ENCODE measurements at regions not wholly inside any gene's neighbourhood (a gene's known extent, or its start where the extent isn't known, plus 50 kb on each side); places are given as distances from the start of the nearest gene placed in this dataset.

- intact Hi-C loops (cut with DNase I): no loop called here
- Histone ChIP-seq H3K9me3 (no peaks in the 10 kb centered on the region), H3K9ac (ENCODE audit: low read depth in 2 of 2, low read length in 2 of 2) (no peak overlapping the region), H3K27me3 (no peaks in the 10 kb centered on the region), H3K4me1 (no peaks in the 10 kb centered on the region), H3K27ac (no peak overlapping the region), H3K4me3 (no peak overlapping the region), H3K36me3 (no peaks in the 10 kb centered on the region)
- no peak for TF ChIP-seq CTCF (IDR thresholded peaks at IDR 0.05)
- no peak for DNase-seq
Measured at GRCh38 chrX:28085653-28086052, 104.4 kb upstream of the DCAF8L1 start.

- no peak for TF ChIP-seq CTCF (IDR thresholded peaks at IDR 0.05)
Measured at GRCh38 chrX:28058901-28059300, 77.7 kb upstream of the DCAF8L1 start.

GRCh38 chrX:28042826-28043564 lies 61.7 kb upstream of the DCAF8L1 start:
- intact Hi-C loops (cut with DNase I): no loop called here

More at GRCh38 chrX:28058901-28059300, 77.7 kb upstream of the DCAF8L1 start:
- no peak overlapping the region for H3K4me3 ChIP-seq
- H3K9ac ChIP-seq (ENCODE audit: low read depth in 2 of 2, low read length in 2 of 2): no peak overlapping the region
- no peaks in the 10 kb centered on the region for H3K4me1 ChIP-seq
- no peaks in the 10 kb centered on the region for H3K9me3 ChIP-seq
- intact Hi-C loops (cut with DNase I): no loop called here
- no peak overlapping the region for H3K27ac ChIP-seq
- H3K36me3 ChIP-seq: no peaks in the 10 kb centered on the region
- H3K27me3 ChIP-seq: no peaks in the 10 kb centered on the region
- peak; percentile 39 for DNase-seq

GRCh38 chrX:28042260-28042659 lies 61.0 kb upstream of the DCAF8L1 start:
- intact Hi-C loops (cut with DNase I): no loop called here
- no peaks in the 10 kb centered on the region for H3K9me3 ChIP-seq
- no peak for TF ChIP-seq CTCF (IDR thresholded peaks at IDR 0.05)
- no peak for DNase-seq
- no peaks in the 10 kb centered on the region for H3K27me3 ChIP-seq
- no peak overlapping the region for H3K27ac ChIP-seq
- no peak overlapping the region for H3K4me3 ChIP-seq
- H3K9ac ChIP-seq (ENCODE audit: low read depth in 2 of 2, low read length in 2 of 2): no peak overlapping the region
- no peaks in the 10 kb centered on the region for H3K36me3 ChIP-seq
- no peaks in the 10 kb centered on the region for H3K4me1 ChIP-seq

More at GRCh38 chrX:28042826-28043564, 61.7 kb upstream of the DCAF8L1 start:
- Histone ChIP-seq H3K36me3 (no peaks in the 10 kb centered on the region), H3K9me3 (no peaks in the 10 kb centered on the region), H3K4me3 (no peak overlapping the region), H3K9ac (ENCODE audit: low read depth in 2 of 2, low read length in 2 of 2) (no peak overlapping the region), H3K27ac (no peak overlapping the region), H3K27me3 (no peaks in the 10 kb centered on the region), H3K4me1 (no peaks in the 10 kb centered on the region)
- TF ChIP-seq CTCF (IDR thresholded peaks at IDR 0.05): no peak
- DNase-seq: no peak

- TF ChIP-seq CTCF (IDR thresholded peaks at IDR 0.05): no peak
- H3K9ac ChIP-seq (ENCODE audit: low read depth in 2 of 2, low read length in 2 of 2): no peak overlapping the region
- no peak for DNase-seq
- H3K4me1 ChIP-seq: no peaks in the 10 kb centered on the region
- H3K27me3 ChIP-seq: no peaks in the 10 kb centered on the region
- no peak overlapping the region for H3K4me3 ChIP-seq
- intact Hi-C loops (cut with DNase I): no loop called here
- H3K9me3 ChIP-seq: no peaks in the 10 kb centered on the region
- no peak overlapping the region for H3K27ac ChIP-seq
- no peaks in the 10 kb centered on the region for H3K36me3 ChIP-seq
Measured at GRCh38 chrX:28039258-28039657, 58.0 kb upstream of the DCAF8L1 start.

Measured in colonic mucosa (tissue), 4 donors.